B cell (primary cell): ENCODE measurements at regions not wholly inside any gene's neighbourhood (a gene's known extent, or its start where the extent isn't known, plus 50 kb on each side); places are given as distances from the start of the nearest gene placed in this dataset.

Source experiments
- ATAC-seq: fragments of 200-7000 bp; cut with Tn5 transposase; one replicate; pipeline ENCODE4 v1.10.0; 2021; ENCODE audit warnings: low read depth, mild to moderate bottlenecking, moderate number of reproducible peaks, moderate library complexity
- CTCF ChIA-PET: fragments of 350-600 bp; sonication (Branson Sonifier 250); formaldehyde crosslinking; loops from one replicate; lab custom pipeline; 2021; ENCODE audit warnings: antibody characterized with exemption, inconsistent platforms; lab: Charles Lee
- POLR2A ChIA-PET: fragments of 350-600 bp; sonication (Branson Sonifier 250); formaldehyde crosslinking; loops from one replicate; lab custom pipeline; 2021; ENCODE audit warnings: antibody characterized with exemption; lab: Charles Lee
- DNase-seq: peaks from one replicate; pipeline ENCODE4 v3.0.0; 2013
- H2AFZ ChIP-seq: 2 replicates; pipeline ENCODE4 v1.6.1; 2012; ENCODE audit warnings: mild to moderate bottlenecking, low read depth, low read length; ENCODE audit not compliant: insufficient read depth, poor library complexity, severe bottlenecking
- H3K27ac ChIP-seq, 2 donors: 1 replicate in 1 of 2; 2 replicates in 1 of 2; pipeline ENCODE4 v1.5.1; 2012 to 2013; ENCODE audit warnings: low read length in 2 of 2, mild to moderate bottlenecking in 2 of 2, moderate library complexity in 1 of 2
- H3K27me3 ChIP-seq, 4 experiments: fragments of 200-600 bp in 1 of 4; sonication (generic) in 1 of 4; replicated peaks in 1 of 4; 1 replicate in 2 of 4; 2 replicates in 2 of 4; pipeline versions ENCODE4 v1.6.1 to v1.7.0; 2013 to 2016; ENCODE audit warnings: low read length in 3 of 4, mild to moderate bottlenecking in 2 of 4, mixed read lengths in 1 of 4, moderate library complexity in 1 of 4; ENCODE audit not compliant: insufficient read depth in 4 of 4, control insufficient read depth in 3 of 4; ENCODE audit errors: control extremely low read depth in 1 of 4
- H3K36me3 ChIP-seq, 2 experiments: replicated peaks in 1 of 2; 1 replicate in 1 of 2; 2 replicates in 1 of 2; pipeline versions ENCODE4 v1.6.1 to v1.7.1; 2013; ENCODE audit warnings: low read length in 1 of 2; ENCODE audit not compliant: insufficient read depth in 2 of 2, control insufficient read depth in 1 of 2; ENCODE audit errors: control extremely low read depth in 1 of 2, extremely low read depth in 1 of 2
- H3K4me1 ChIP-seq, 2 donors: fragments of 200-600 bp in 1 of 2; sonication (generic) in 1 of 2; 1 replicate in 1 of 2; 2 replicates in 1 of 2; pipeline versions ENCODE4 v1.5.1 to v1.6.1; 2013 to 2017; ENCODE audit warnings: low read length in 2 of 2; ENCODE audit not compliant: control insufficient read depth in 2 of 2, insufficient read depth in 2 of 2
- H3K4me2 ChIP-seq: replicated peaks from 2 replicates; pipeline ENCODE3; 2012; ENCODE audit warnings: mild to moderate bottlenecking, low read depth, low read length; ENCODE audit not compliant: poor library complexity, severe bottlenecking
- H3K4me3 ChIP-seq, 5 experiments: fragments of 200-600 bp in 1 of 5; sonication (generic) in 1 of 5; 1 replicate in 3 of 5; 2 replicates in 2 of 5; pipeline versions ENCODE4 v1.5.1 to v1.7.0; 2011 to 2016; ENCODE audit warnings: low read length in 4 of 5, mild to moderate bottlenecking in 4 of 5, low read depth in 2 of 5, control low read depth in 1 of 5, moderate library complexity in 1 of 5; ENCODE audit not compliant: insufficient read depth in 1 of 5; ENCODE audit errors: control extremely low read depth in 1 of 5, extremely low read depth in 1 of 5
- H3K79me2 ChIP-seq: fragments of 200-600 bp; sonication (generic); one replicate; pipeline ENCODE4 v1.6.0; 2016; ENCODE audit warnings: low read length; ENCODE audit not compliant: control insufficient read depth, insufficient read depth
- H3K9ac ChIP-seq: fragments of 200-600 bp; sonication (generic); 2 replicates; pipeline ENCODE4 v1.6.1; 2017; ENCODE audit warnings: mild to moderate bottlenecking, low read length, moderate library complexity
- H3K9me3 ChIP-seq, 3 donors: one replicate each; pipeline versions ENCODE4 v1.6.1 to v1.7.1; 2013; ENCODE audit warnings: low read length in 2 of 3; ENCODE audit not compliant: control insufficient read depth in 2 of 3, insufficient read depth in 1 of 3; ENCODE audit errors: control extremely low read depth in 1 of 3
- H4K20me1 ChIP-seq: 2 replicates; pipeline ENCODE4 v1.6.0; 2012; ENCODE audit warnings: mild to moderate bottlenecking, low read length; ENCODE audit not compliant: insufficient read depth, control insufficient read depth, poor library complexity, severe bottlenecking
- H3K27ac Mint-ChIP-seq: one replicate; pipeline ENCODE4 v1.8.0; 2021; ENCODE audit warnings: mixed read lengths
- H3K27me3 Mint-ChIP-seq: one replicate; pipeline ENCODE4 v1.8.0; 2021; ENCODE audit warnings: mixed read lengths
- H3K4me1 Mint-ChIP-seq: one replicate; pipeline ENCODE4 v1.8.0; 2021; ENCODE audit warnings: mixed read lengths
- H3K4me3 Mint-ChIP-seq: one replicate; pipeline ENCODE4 v1.8.0; 2021; ENCODE audit warnings: mixed read lengths
- H3K9me3 Mint-ChIP-seq: one replicate; pipeline ENCODE4 v1.8.0; 2022; ENCODE audit warnings: mixed read lengths; ENCODE audit not compliant: insufficient read depth
- EZH2 ChIP-seq: IDR thresholded peaks from 2 replicates; pipeline ENCODE4 v1.6.1; 2012; ENCODE audit warnings: borderline replicate concordance, low read depth, mild to moderate bottlenecking, moderate library complexity, low read length; ENCODE audit not compliant: insufficient read depth, poor library complexity, severe bottlenecking
- WGBS: methylation state at CpG from one replicate; pipeline ENCODE4 v1.1.5; 2013; ENCODE audit warnings: missing lambda C conversion rate; ENCODE audit not compliant: insufficient coverage; 5-methylcytosine and 5-hydroxymethylcytosine counted together
- intact Hi-C: fragments of 100-400 bp; cut with micrococcal nuclease; formaldehyde crosslinking; loops from one replicate; pipeline ENCODE4 v1.10.0; 2022
- TF ChIP-seq, protein P1 (sequence below): fragments of 200-600 bp; IDR thresholded peaks from one replicate; pipeline ENCODE4 v1.8.0; 2022; ENCODE audit warnings: antibody characterized with exemption, mild to moderate bottlenecking

DNA sequence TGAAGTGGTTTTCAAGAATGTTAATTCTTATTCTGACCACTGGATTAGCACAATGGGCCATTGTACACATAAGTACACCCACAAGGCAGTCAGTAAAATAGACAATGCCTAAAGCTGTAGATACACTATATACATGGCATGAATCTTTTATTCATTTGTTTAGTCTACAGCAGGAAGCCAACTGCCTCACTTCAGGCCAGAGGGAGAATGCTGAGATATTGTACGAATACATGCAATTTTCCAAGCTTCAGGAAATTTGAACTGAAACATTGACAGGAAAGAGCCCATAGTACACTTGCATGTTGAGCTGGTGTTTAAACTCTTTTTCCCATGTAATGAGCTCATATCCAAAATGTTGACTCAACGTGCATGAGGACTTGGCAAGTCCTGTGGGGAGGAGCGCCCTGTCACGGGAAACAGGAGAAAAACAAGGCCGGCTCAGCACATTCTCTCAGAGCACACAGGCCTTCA, 111.6 kb upstream of the CYP1B1 start:
- Mint-ChIP-seq H3K9me3 (no peaks in the 10 kb centered on the region), H3K27ac (no peak overlapping the region), H3K4me1 (peaks cover 11% of the 10 kb centered on the region), H3K4me3 (no peak overlapping the region), H3K27me3 (peaks cover 16% of the 10 kb centered on the region)
- intact Hi-C loops: no loop called here
- H3K4me2 ChIP-seq: no peak overlapping the region
- TF ChIP-seq EZH2: no peak
- TF ChIP-seq, protein P1, sequence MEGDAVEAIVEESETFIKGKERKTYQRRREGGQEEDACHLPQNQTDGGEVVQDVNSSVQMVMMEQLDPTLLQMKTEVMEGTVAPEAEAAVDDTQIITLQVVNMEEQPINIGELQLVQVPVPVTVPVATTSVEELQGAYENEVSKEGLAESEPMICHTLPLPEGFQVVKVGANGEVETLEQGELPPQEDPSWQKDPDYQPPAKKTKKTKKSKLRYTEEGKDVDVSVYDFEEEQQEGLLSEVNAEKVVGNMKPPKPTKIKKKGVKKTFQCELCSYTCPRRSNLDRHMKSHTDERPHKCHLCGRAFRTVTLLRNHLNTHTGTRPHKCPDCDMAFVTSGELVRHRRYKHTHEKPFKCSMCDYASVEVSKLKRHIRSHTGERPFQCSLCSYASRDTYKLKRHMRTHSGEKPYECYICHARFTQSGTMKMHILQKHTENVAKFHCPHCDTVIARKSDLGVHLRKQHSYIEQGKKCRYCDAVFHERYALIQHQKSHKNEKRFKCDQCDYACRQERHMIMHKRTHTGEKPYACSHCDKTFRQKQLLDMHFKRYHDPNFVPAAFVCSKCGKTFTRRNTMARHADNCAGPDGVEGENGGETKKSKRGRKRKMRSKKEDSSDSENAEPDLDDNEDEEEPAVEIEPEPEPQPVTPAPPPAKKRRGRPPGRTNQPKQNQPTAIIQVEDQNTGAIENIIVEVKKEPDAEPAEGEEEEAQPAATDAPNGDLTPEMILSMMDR: no peak
- ChIA-PET POLR2A (no interaction called here), CTCF (no interaction called here)
- H3K27ac ChIP-seq: no peak overlapping the region
- DNase-seq (no peak), ATAC-seq (no peak)
- H3K4me3 ChIP-seq: no peak overlapping the region
- 100% methylated on average over 1 of the region's 5 CpGs for WGBS
- no peak overlapping the region for H3K9ac ChIP-seq
- H3K36me3 ChIP-seq: no peaks in the 10 kb centered on the region
- peaks cover 0 to 6% (median 2%) of the 10 kb centered on the region in 4 experiments for H3K27me3 ChIP-seq
- H3K79me2 ChIP-seq: no peaks in the 10 kb centered on the region
- H4K20me1 ChIP-seq: no peaks in the 10 kb centered on the region
- no peak overlapping the region for H2AFZ ChIP-seq
- H3K4me1 ChIP-seq: peaks cover 4 to 5% of the 10 kb centered on the region in 2 donors
- H3K9me3 ChIP-seq: no peaks in the 10 kb centered on the region

DNA sequence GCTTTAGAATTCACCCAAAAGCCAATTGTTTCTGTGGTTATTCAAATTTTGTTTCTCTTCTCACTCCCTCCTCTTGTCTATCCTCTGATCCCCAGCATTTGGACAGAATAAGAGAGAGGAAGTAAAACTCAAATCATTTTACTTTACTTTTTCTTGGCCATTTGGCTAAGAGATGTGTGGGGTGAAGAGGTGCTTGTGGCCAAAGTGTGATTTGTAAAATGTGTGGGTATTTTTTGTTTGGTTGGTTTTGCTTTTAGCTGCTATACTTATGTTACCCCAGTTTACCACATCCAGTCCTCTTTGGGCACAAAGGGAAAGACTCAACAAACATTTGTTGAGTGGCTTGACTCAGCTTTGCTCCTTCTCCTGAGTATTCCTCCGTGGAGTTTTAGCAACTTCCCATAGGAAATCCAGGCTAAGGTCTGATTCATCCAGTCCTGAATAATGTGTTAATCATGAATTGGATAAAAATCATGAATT, 109.1 kb upstream of the CYP1B1 start:
- no peaks in the 10 kb centered on the region for H3K79me2 ChIP-seq
- no CpG with 5 or more reads among the region's 1 CpG for WGBS
- no peak overlapping the region for H3K4me3 ChIP-seq
- no peak overlapping the region for H3K27ac Mint-ChIP-seq
- no peak overlapping the region for H2AFZ ChIP-seq
- ATAC-seq (no peak), DNase-seq (no peak)
- peaks cover 4 to 5% of the 10 kb centered on the region in 2 donors for H3K4me1 ChIP-seq
- no peaks in the 10 kb centered on the region for H3K9me3 Mint-ChIP-seq
- no peak overlapping the region for H3K9ac ChIP-seq
- no peaks in the 10 kb centered on the region for H4K20me1 ChIP-seq
- CTCF ChIA-PET: no interaction called here
- H3K4me3 Mint-ChIP-seq: no peak overlapping the region
- no peaks in the 10 kb centered on the region for H3K36me3 ChIP-seq
- H3K27ac ChIP-seq: no peak overlapping the region
- peaks cover 11% of the 10 kb centered on the region for H3K4me1 Mint-ChIP-seq
- POLR2A ChIA-PET: no interaction called here
- H3K27me3 ChIP-seq: peaks cover 0 to 12% (median 2%) of the 10 kb centered on the region in 4 experiments
- intact Hi-C loops: no loop called here
- H3K4me2 ChIP-seq: no peak overlapping the region
- peaks cover 23% of the 10 kb centered on the region for H3K27me3 Mint-ChIP-seq
- no peaks in the 10 kb centered on the region for H3K9me3 ChIP-seq
- TF ChIP-seq, protein P1: no peak
- no peak for TF ChIP-seq EZH2
